ENCODE measurements at regions not wholly inside any gene's neighbourhood (a gene's known extent, or its start where the extent isn't known, plus 50 kb on each side); places are given as distances from the start of the nearest gene placed in this dataset.

DNA sequence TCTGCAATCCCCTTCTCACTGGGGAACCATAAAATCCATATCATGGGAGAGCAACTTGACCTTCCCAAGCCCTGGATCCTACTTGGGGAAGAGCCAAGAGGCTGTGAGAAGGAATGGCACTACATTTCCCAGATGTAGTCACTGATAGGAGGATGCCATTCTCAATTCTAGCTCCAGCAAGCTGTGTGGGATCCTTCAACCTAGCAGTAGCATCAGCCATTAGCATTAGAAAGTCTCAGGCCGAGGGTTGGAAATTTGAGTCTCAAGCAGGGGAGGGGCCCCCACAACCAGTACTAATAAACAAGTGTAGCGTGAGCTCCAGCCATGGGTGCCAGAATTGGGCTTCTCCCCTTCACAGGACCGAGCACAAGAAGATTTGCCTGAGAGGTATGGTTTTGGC, 84.3 kb upstream of the NELL2 start:
- no peak overlapping the region for H3K9ac ChIP-seq (ENCODE audit: low read length)
- intact Hi-C loops (cut with micrococcal nuclease), result no loop called here
- Mint-ChIP-seq H3K27me3 (no peaks in the 10 kb centered on the region), H3K9me3 (ENCODE audit: insufficient read depth) (peaks cover 10% of the 10 kb centered on the region), H3K4me1 (no peaks in the 10 kb centered on the region), H3K27ac (no peak overlapping the region), H3K4me3 (no peak overlapping the region)
- no peak overlapping the region for H3K27ac ChIP-seq (ENCODE audit: low read length in 2 of 2)
- TF ChIP-seq EZH2 (IDR thresholded peaks at IDR 0.05; ENCODE audit: borderline replicate concordance, insufficient read depth, low read depth, low read length, poor library complexity, severe bottlenecking), result no peak
- TF ChIP-seq, protein P1, sequence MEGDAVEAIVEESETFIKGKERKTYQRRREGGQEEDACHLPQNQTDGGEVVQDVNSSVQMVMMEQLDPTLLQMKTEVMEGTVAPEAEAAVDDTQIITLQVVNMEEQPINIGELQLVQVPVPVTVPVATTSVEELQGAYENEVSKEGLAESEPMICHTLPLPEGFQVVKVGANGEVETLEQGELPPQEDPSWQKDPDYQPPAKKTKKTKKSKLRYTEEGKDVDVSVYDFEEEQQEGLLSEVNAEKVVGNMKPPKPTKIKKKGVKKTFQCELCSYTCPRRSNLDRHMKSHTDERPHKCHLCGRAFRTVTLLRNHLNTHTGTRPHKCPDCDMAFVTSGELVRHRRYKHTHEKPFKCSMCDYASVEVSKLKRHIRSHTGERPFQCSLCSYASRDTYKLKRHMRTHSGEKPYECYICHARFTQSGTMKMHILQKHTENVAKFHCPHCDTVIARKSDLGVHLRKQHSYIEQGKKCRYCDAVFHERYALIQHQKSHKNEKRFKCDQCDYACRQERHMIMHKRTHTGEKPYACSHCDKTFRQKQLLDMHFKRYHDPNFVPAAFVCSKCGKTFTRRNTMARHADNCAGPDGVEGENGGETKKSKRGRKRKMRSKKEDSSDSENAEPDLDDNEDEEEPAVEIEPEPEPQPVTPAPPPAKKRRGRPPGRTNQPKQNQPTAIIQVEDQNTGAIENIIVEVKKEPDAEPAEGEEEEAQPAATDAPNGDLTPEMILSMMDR (IDR thresholded peaks at IDR 0.05), result no peak
- H3K4me2 ChIP-seq (replicated peaks; ENCODE audit: low read depth, low read length, poor library complexity, severe bottlenecking), result no peak overlapping the region
- H3K4me3 ChIP-seq (ENCODE audit: control extremely low read depth in 1 of 5, extremely low read depth in 1 of 5, insufficient read depth in 1 of 5, low read depth in 2 of 5, low read length in 4 of 5), result no peak overlapping the region
- H4K20me1 ChIP-seq (ENCODE audit: control insufficient read depth, insufficient read depth, low read length, poor library complexity, severe bottlenecking), result no peaks in the 10 kb centered on the region
- no peaks in the 10 kb centered on the region for H3K36me3 ChIP-seq (replicated peaks in 1 of 2; ENCODE audit: control extremely low read depth in 1 of 2, control insufficient read depth in 1 of 2, extremely low read depth in 1 of 2, insufficient read depth in 2 of 2, low read length in 1 of 2)
- POLR2A ChIA-PET, result no interaction called here
- DNase-seq (no peak), ATAC-seq (ENCODE audit: low read depth) (no peak)
- peaks cover 0 to 7% (median 0%) of the 10 kb centered on the region in 3 donors for H3K9me3 ChIP-seq (ENCODE audit: control extremely low read depth in 1 of 3, control insufficient read depth in 2 of 3, insufficient read depth in 1 of 3, low read length in 2 of 3)
- 83% methylated on average over 2 of the region's 3 CpGs for WGBS (ENCODE audit: insufficient coverage)
- no peaks in the 10 kb centered on the region for H3K27me3 ChIP-seq (replicated peaks in 1 of 4; ENCODE audit: control extremely low read depth in 1 of 4, control insufficient read depth in 3 of 4, insufficient read depth in 4 of 4, low read length in 3 of 4)
- no peaks in the 10 kb centered on the region for H3K79me2 ChIP-seq (ENCODE audit: control insufficient read depth, insufficient read depth, low read length)
- CTCF ChIA-PET, result interaction anchor here (3.0 kb wide), 1 partner anchor 11 kb away, joined by 19 read pairs; no protein-coding TSS in a partner anchor
- no peaks in the 10 kb centered on the region for H3K4me1 ChIP-seq (ENCODE audit: control insufficient read depth in 2 of 2, insufficient read depth in 2 of 2, low read length in 2 of 2)
- no peak overlapping the region for H2AFZ ChIP-seq (ENCODE audit: insufficient read depth, low read depth, low read length, poor library complexity, severe bottlenecking)

DNA sequence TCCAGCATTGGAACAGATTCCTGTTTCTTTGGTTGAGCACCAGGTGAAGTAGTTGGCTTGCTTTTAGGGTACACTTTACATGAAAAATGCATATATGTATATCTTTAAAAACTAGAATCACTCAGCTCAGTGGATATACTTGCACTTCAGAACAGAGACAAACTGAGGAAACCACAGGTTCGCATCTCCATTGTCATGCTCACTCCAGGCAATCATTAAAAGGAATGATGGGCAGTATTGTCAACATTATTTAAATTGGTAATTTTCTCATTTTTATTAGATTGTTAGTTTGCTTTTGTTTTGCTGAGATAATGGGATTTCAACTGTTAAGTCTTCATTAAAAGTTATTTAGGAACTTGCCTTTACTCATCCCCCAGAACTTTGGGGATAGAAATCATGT, 71.0 kb upstream of the NELL2 start:
- no peaks in the 10 kb centered on the region for H4K20me1 ChIP-seq (ENCODE audit: control insufficient read depth, insufficient read depth, low read length, poor library complexity, severe bottlenecking)
- H3K4me1 ChIP-seq (ENCODE audit: control insufficient read depth in 2 of 2, insufficient read depth in 2 of 2, low read length in 2 of 2), result no peaks in the 10 kb centered on the region
- H3K9me3 ChIP-seq (ENCODE audit: control extremely low read depth in 1 of 3, control insufficient read depth in 2 of 3, insufficient read depth in 1 of 3, low read length in 2 of 3), result no peaks in the 10 kb centered on the region
- Mint-ChIP-seq H3K4me1 (peaks cover 4% of the 10 kb centered on the region), H3K27ac (no peak overlapping the region), H3K4me3 (no peak overlapping the region), H3K27me3 (peaks cover 9% of the 10 kb centered on the region), H3K9me3 (ENCODE audit: insufficient read depth) (no peaks in the 10 kb centered on the region)
- H3K79me2 ChIP-seq (ENCODE audit: control insufficient read depth, insufficient read depth, low read length), result no peaks in the 10 kb centered on the region
- DNase-seq (no peak), ATAC-seq (ENCODE audit: low read depth) (no peak)
- no peak overlapping the region for H3K4me2 ChIP-seq (replicated peaks; ENCODE audit: low read depth, low read length, poor library complexity, severe bottlenecking)
- no peaks in the 10 kb centered on the region for H3K27me3 ChIP-seq (replicated peaks in 1 of 4; ENCODE audit: control extremely low read depth in 1 of 4, control insufficient read depth in 3 of 4, insufficient read depth in 4 of 4, low read length in 3 of 4)
- ChIA-PET CTCF (interaction anchor here (2.0 kb wide), 1 partner anchor 16 kb away, joined by 4 read pairs; no protein-coding TSS in a partner anchor), POLR2A (no interaction called here)
- no CpG with 5 or more reads among the region's 1 CpG for WGBS (ENCODE audit: insufficient coverage)
- H3K4me3 ChIP-seq (ENCODE audit: control extremely low read depth in 1 of 5, extremely low read depth in 1 of 5, insufficient read depth in 1 of 5, low read depth in 2 of 5, low read length in 4 of 5), result no peak overlapping the region
- no peak overlapping the region for H3K9ac ChIP-seq (ENCODE audit: low read length)
- H2AFZ ChIP-seq (ENCODE audit: insufficient read depth, low read depth, low read length, poor library complexity, severe bottlenecking), result no peak overlapping the region
- H3K36me3 ChIP-seq (replicated peaks in 1 of 2; ENCODE audit: control extremely low read depth in 1 of 2, control insufficient read depth in 1 of 2, extremely low read depth in 1 of 2, insufficient read depth in 2 of 2, low read length in 1 of 2), result no peaks in the 10 kb centered on the region
- no peak for TF ChIP-seq EZH2 (IDR thresholded peaks at IDR 0.05; ENCODE audit: borderline replicate concordance, insufficient read depth, low read depth, low read length, poor library complexity, severe bottlenecking)
- TF ChIP-seq, protein P1 (IDR thresholded peaks at IDR 0.05), result no peak
- H3K27ac ChIP-seq (ENCODE audit: low read length in 2 of 2), result no peak overlapping the region
- intact Hi-C loops (cut with micrococcal nuclease), result no loop called here

All from B cell (primary cell).